C4-2B (cell line): ENCODE measurements at regions not wholly inside any gene's neighbourhood (a gene's known extent, or its start where the extent isn't known, plus 50 kb on each side); places are given as distances from the start of the nearest gene placed in this dataset.

Source experiments
- H3K27ac ChIP-seq: fragments of 450-650 bp; 2 replicates; pipeline ENCODE4 v1.5.1; 2017
- CTCF ChIP-seq: fragments of 450-650 bp; conservative IDR thresholded peaks from 2 replicates; pipeline ENCODE4 v1.5.1; 2017; ENCODE audit warnings: mild to moderate bottlenecking
- ZFX ChIP-seq: fragments of 450-650 bp; IDR thresholded peaks from 2 replicates; pipeline ENCODE4 v1.6.1; 2017

GRCh38 chr12:39125566-39125965 lies 220.2 kb upstream of the CPNE8 start:
- TF ChIP-seq ZFX: no peak
- TF ChIP-seq CTCF: no peak
- no peak overlapping the region for H3K27ac ChIP-seq

- TF ChIP-seq ZFX (no peak), CTCF (no peak)
- no peak overlapping the region for H3K27ac ChIP-seq
Observed at GRCh38 chr12:39124768-39125167, 219.4 kb upstream of the CPNE8 start.

GRCh38 chr12:39123580-39124253 lies 218.3 kb upstream of the CPNE8 start:
- no peak overlapping the region for H3K27ac ChIP-seq
- TF ChIP-seq CTCF (no peak), ZFX (no peak)

GRCh38 chr12:39122562-39123204 lies 217.3 kb upstream of the CPNE8 start:
- TF ChIP-seq CTCF: no peak
- TF ChIP-seq ZFX: no peak
- H3K27ac ChIP-seq: no peak overlapping the region

- TF ChIP-seq ZFX (no peak), CTCF (no peak)
- H3K27ac ChIP-seq: no peak overlapping the region
Observed at GRCh38 chr12:39116861-39117260, 211.5 kb upstream of the CPNE8 start.

GRCh38 chr12:39112064-39112463 lies 206.7 kb upstream of the CPNE8 start:
- H3K27ac ChIP-seq: no peak overlapping the region
- no peak for TF ChIP-seq CTCF

GRCh38 chr12:39105111-39105510 lies 199.7 kb upstream of the CPNE8 start:
- no peak overlapping the region for H3K27ac ChIP-seq
- no peak for TF ChIP-seq ZFX
- no peak for TF ChIP-seq CTCF
